PFSK-1 (cell line): ENCODE measurements at regions not wholly inside any gene's neighbourhood (a gene's known extent, or its start where the extent isn't known, plus 50 kb on each side); places are given as distances from the start of the nearest gene placed in this dataset.

Experiments
- FOXP2 ChIP-seq: optimal IDR thresholded peaks from 2 replicates; pipeline ENCODE3; 2011; ENCODE audit warnings: borderline replicate concordance, control low read depth, inconsistent platforms; ENCODE audit not compliant: insufficient read depth; ENCODE audit errors: extremely low read length, extremely low read depth
- POLR2AphosphoS5 ChIP-seq: IDR thresholded peaks from 2 replicates; pipeline ENCODE4 v1.6.1; 2012; ENCODE audit warnings: low read depth, mild to moderate bottlenecking, control low read depth, low read length, moderate library complexity
- REST ChIP-seq, 2 experiments: IDR thresholded peaks; 2 replicates each; pipeline versions ENCODE4 v1.6.1 to v1.8.0; 2011 to 2012; ENCODE audit warnings: low read depth in 2 of 2, low read length in 2 of 2, control low read depth in 1 of 2, inconsistent platforms in 1 of 2, mild to moderate bottlenecking in 1 of 2, moderate library complexity in 1 of 2; ENCODE audit not compliant: insufficient read depth in 1 of 2
- SIN3A ChIP-seq: IDR thresholded peaks from 2 replicates; pipeline ENCODE4 v1.6.1; 2012; ENCODE audit warnings: mild to moderate bottlenecking, low read length, moderate library complexity, borderline replicate concordance; ENCODE audit not compliant: insufficient read depth
- TAF1 ChIP-seq: IDR thresholded peaks from 2 replicates; pipeline ENCODE4 v1.6.1; 2012; ENCODE audit warnings: low read length, control low read depth, borderline replicate concordance; ENCODE audit not compliant: insufficient read depth

- TF ChIP-seq TAF1 (no peak), POLR2AphosphoS5 (no peak), FOXP2 (no peak), SIN3A (no peak), REST (IDR thresholded peaks at IDR 0.05; ENCODE audit: insufficient read depth in 1 of 2, low read depth in 2 of 2, low read length in 2 of 2) (no peak)
Observed at GRCh38 chr5:88647901-88648300, 235.1 kb downstream of the MEF2C start.

GRCh38 chr5:88646866-88647265 lies 236.1 kb downstream of the MEF2C start:
- TF ChIP-seq SIN3A (no peak), TAF1 (no peak), REST (IDR thresholded peaks at IDR 0.05; ENCODE audit: insufficient read depth in 1 of 2, low read depth in 2 of 2, low read length in 2 of 2) (no peak), FOXP2 (no peak), POLR2AphosphoS5 (no peak)

- TF ChIP-seq SIN3A (no peak), FOXP2 (no peak), REST (IDR thresholded peaks at IDR 0.05; ENCODE audit: insufficient read depth in 1 of 2, low read depth in 2 of 2, low read length in 2 of 2) (no peak), POLR2AphosphoS5 (no peak), TAF1 (no peak)
Observed at GRCh38 chr5:88644676-88645075, 238.3 kb downstream of the MEF2C start.

- no peak for TF ChIP-seq POLR2AphosphoS5
- no peak for TF ChIP-seq FOXP2
- no peak for TF ChIP-seq TAF1
- no peak for TF ChIP-seq REST (IDR thresholded peaks at IDR 0.05; ENCODE audit: insufficient read depth in 1 of 2, low read depth in 2 of 2, low read length in 2 of 2)
- TF ChIP-seq SIN3A, result no peak
Observed at GRCh38 chr5:88643315-88643714, 239.7 kb downstream of the MEF2C start.

- TF ChIP-seq REST (IDR thresholded peaks at IDR 0.05; ENCODE audit: insufficient read depth in 1 of 2, low read depth in 2 of 2, low read length in 2 of 2) (no peak), POLR2AphosphoS5 (no peak), FOXP2 (no peak), TAF1 (no peak)
Observed at GRCh38 chr5:88634014-88634413, 249.0 kb downstream of the MEF2C start.
